ENCODE measurements at regions not wholly inside any gene's neighbourhood (a gene's known extent, or its start where the extent isn't known, plus 50 kb on each side); places are given as distances from the start of the nearest gene placed in this dataset.

DNA sequence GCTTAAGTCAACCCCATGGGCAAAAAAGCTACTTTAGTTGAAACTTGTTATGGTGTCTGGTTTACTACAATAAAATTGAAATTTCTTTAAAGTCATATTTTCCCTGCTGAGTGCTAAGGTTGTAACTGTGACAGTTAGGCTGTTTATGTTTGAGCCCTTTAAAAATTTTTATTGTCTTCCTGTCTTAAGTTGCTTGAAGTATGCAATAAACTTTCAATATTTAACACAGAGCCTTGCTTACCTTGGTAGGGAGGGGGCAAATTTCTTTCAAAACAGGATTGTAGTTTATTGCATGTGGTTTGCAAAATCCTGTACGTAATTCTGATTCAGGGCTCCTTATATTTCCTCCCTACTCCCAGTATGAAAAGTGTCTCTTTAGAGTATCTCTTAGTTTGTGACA, 465.5 kb upstream of the ACTBL2 start:
- Histone ChIP-seq H2AFZ (ENCODE audit: low read length) (no peak overlapping the region), H3K36me3 (replicated peaks in 1 of 2; ENCODE audit: control insufficient read depth in 2 of 2, insufficient read depth in 2 of 2, low read length in 2 of 2) (no peaks in the 10 kb centered on the region), H2AK5ac (ENCODE audit: low read depth, low read length) (no peak overlapping the region), H3K79me1 (ENCODE audit: low read depth, low read length) (no peaks in the 10 kb centered on the region), H3K27me3 (ENCODE audit: control insufficient read depth in 3 of 3, insufficient read depth in 3 of 3, low read depth in 1 of 3, low read length in 3 of 3) (no peaks in the 10 kb centered on the region), H3K23ac (ENCODE audit: low read depth, low read length, poor library complexity) (no peak overlapping the region), H3K4me1 (ENCODE audit: control insufficient read depth in 2 of 2, insufficient read depth in 1 of 2, low read depth in 1 of 2, low read length in 2 of 2) (peaks cover 3 to 4% of the 10 kb centered on the region in 2 donors), H4K8ac (ENCODE audit: low read depth, low read length) (no peak overlapping the region), H3K27ac (replicated peaks; ENCODE audit: low read length) (no peak overlapping the region), H2BK5ac (ENCODE audit: low read length) (no peak overlapping the region), H3K9me3 (replicated peaks in 1 of 2; ENCODE audit: control insufficient read depth in 2 of 2, insufficient read depth in 1 of 2, low read depth in 1 of 2, low read length in 2 of 2) (peaks cover 0 to 2% of the 10 kb centered on the region in 2 donors), H3K18ac (ENCODE audit: low read length) (no peak overlapping the region), H2BK120ac (ENCODE audit: low read depth, low read length) (no peak overlapping the region), H3K4ac (ENCODE audit: low read length) (no peak overlapping the region), H3K9ac (ENCODE audit: low read depth, low read length, poor library complexity) (no peak overlapping the region), H3K4me2 (ENCODE audit: insufficient read depth, low read length, poor library complexity, severe bottlenecking) (no peak overlapping the region), H2BK12ac (ENCODE audit: low read length) (no peak overlapping the region), H2BK15ac (ENCODE audit: low read length) (no peak overlapping the region), H4K91ac (ENCODE audit: low read depth, low read length, poor library complexity) (no peak overlapping the region), H3K14ac (ENCODE audit: low read length) (no peak overlapping the region), H3K4me3 (ENCODE audit: low read length in 2 of 2) (no peak overlapping the region)
- no CpG with 5 or more reads among the region's 1 CpG for WGBS, 2 donors (ENCODE audit: extremely low coverage in 2 of 2, insufficient read length in 2 of 2, insufficient replicate concordance in 1 of 2)
- DNase-seq (ENCODE audit: low spot score): no peak

- WGBS, 2 donors (ENCODE audit: extremely low coverage in 2 of 2, insufficient read length in 2 of 2, insufficient replicate concordance in 1 of 2): 100% methylated on average over 1 of the region's 5 CpGs; no CpG with 5 or more reads in 1 of the 2 donors
- Histone ChIP-seq H4K91ac (ENCODE audit: low read depth, low read length, poor library complexity) (no peak overlapping the region), H3K36me3 (replicated peaks in 1 of 2; ENCODE audit: control insufficient read depth in 2 of 2, insufficient read depth in 2 of 2, low read length in 2 of 2) (no peaks in the 10 kb centered on the region), H2BK120ac (ENCODE audit: low read depth, low read length) (no peak overlapping the region), H3K27ac (replicated peaks; ENCODE audit: low read length) (no peak overlapping the region), H2AK5ac (ENCODE audit: low read depth, low read length) (no peak overlapping the region), H2BK5ac (ENCODE audit: low read length) (no peak overlapping the region), H3K4me1 (ENCODE audit: control insufficient read depth in 2 of 2, insufficient read depth in 1 of 2, low read depth in 1 of 2, low read length in 2 of 2) (peaks cover 3 to 4% of the 10 kb centered on the region in 2 donors), H3K27me3 (ENCODE audit: control insufficient read depth in 3 of 3, insufficient read depth in 3 of 3, low read depth in 1 of 3, low read length in 3 of 3) (no peaks in the 10 kb centered on the region), H3K4me2 (ENCODE audit: insufficient read depth, low read length, poor library complexity, severe bottlenecking) (no peak overlapping the region), H3K14ac (ENCODE audit: low read length) (no peak overlapping the region), H3K9ac (ENCODE audit: low read depth, low read length, poor library complexity) (no peak overlapping the region), H4K8ac (ENCODE audit: low read depth, low read length) (no peak overlapping the region), H3K18ac (ENCODE audit: low read length) (no peak overlapping the region), H2BK12ac (ENCODE audit: low read length) (no peak overlapping the region), H3K9me3 (replicated peaks in 1 of 2; ENCODE audit: control insufficient read depth in 2 of 2, insufficient read depth in 1 of 2, low read depth in 1 of 2, low read length in 2 of 2) (peaks cover 0 to 2% of the 10 kb centered on the region in 2 donors), H3K79me1 (ENCODE audit: low read depth, low read length) (no peaks in the 10 kb centered on the region), H3K23ac (ENCODE audit: low read depth, low read length, poor library complexity) (no peak overlapping the region), H3K4me3 (ENCODE audit: low read length in 2 of 2) (no peak overlapping the region), H2BK15ac (ENCODE audit: low read length) (no peak overlapping the region), H2AFZ (ENCODE audit: low read length) (no peak overlapping the region), H3K4ac (ENCODE audit: low read length) (no peak overlapping the region)
- no peak for DNase-seq (ENCODE audit: low spot score)
These were observed 464.6 kb upstream of the ACTBL2 start for GRCh38 chr5:57947181-57947580.

DNA sequence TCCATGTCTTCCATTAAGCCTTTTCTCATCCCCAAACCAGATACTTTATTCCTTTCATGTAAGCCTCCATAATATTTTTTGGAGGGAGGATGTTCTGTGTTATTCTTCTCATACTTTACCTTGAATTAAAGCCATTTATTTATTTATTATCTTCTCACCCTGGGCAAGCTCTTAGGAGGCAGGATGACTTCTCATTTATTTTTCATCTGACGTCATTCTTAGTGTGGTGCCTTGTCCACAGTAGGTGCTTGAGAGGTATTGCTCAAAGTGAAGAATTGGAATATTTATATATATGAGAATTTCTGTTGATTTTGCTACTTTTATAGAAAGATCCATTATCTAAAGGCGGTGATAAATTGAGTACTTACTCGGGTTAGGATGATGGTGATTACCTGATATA, 458.3 kb upstream of the ACTBL2 start:
- Histone ChIP-seq H4K91ac (ENCODE audit: low read depth, low read length, poor library complexity) (no peak overlapping the region), H3K4me2 (ENCODE audit: insufficient read depth, low read length, poor library complexity, severe bottlenecking) (no peak overlapping the region), H3K27me3 (ENCODE audit: control insufficient read depth in 3 of 3, insufficient read depth in 3 of 3, low read depth in 1 of 3, low read length in 3 of 3) (no peaks in the 10 kb centered on the region), H2BK120ac (ENCODE audit: low read depth, low read length) (no peak overlapping the region), H3K79me1 (ENCODE audit: low read depth, low read length) (no peaks in the 10 kb centered on the region), H2BK12ac (ENCODE audit: low read length) (no peak overlapping the region), H3K9me3 (replicated peaks in 1 of 2; ENCODE audit: control insufficient read depth in 2 of 2, insufficient read depth in 1 of 2, low read depth in 1 of 2, low read length in 2 of 2) (no peaks in the 10 kb centered on the region), H3K36me3 (replicated peaks in 1 of 2; ENCODE audit: control insufficient read depth in 2 of 2, insufficient read depth in 2 of 2, low read length in 2 of 2) (no peaks in the 10 kb centered on the region), H3K18ac (ENCODE audit: low read length) (no peak overlapping the region), H3K4me3 (ENCODE audit: low read length in 2 of 2) (no peak overlapping the region), H3K27ac (replicated peaks; ENCODE audit: low read length) (no peak overlapping the region), H3K4ac (ENCODE audit: low read length) (no peak overlapping the region), H3K14ac (ENCODE audit: low read length) (no peak overlapping the region), H2AK5ac (ENCODE audit: low read depth, low read length) (no peak overlapping the region), H3K23ac (ENCODE audit: low read depth, low read length, poor library complexity) (no peak overlapping the region), H3K9ac (ENCODE audit: low read depth, low read length, poor library complexity) (no peak overlapping the region), H2BK5ac (ENCODE audit: low read length) (no peak overlapping the region), H2BK15ac (ENCODE audit: low read length) (no peak overlapping the region), H3K4me1 (ENCODE audit: control insufficient read depth in 2 of 2, insufficient read depth in 1 of 2, low read depth in 1 of 2, low read length in 2 of 2) (no peaks in the 10 kb centered on the region), H4K8ac (ENCODE audit: low read depth, low read length) (no peak overlapping the region), H2AFZ (ENCODE audit: low read length) (no peak overlapping the region)
- no peak for DNase-seq (ENCODE audit: low spot score)
- WGBS, 2 donors (ENCODE audit: extremely low coverage in 2 of 2, insufficient read length in 2 of 2, insufficient replicate concordance in 1 of 2): no CpG with 5 or more reads among the region's 3 CpGs

GRCh38 chr5:57940236-57940635, 457.6 kb upstream of the ACTBL2 start:
- Histone ChIP-seq H2BK120ac (ENCODE audit: low read depth, low read length) (no peak overlapping the region), H3K4ac (ENCODE audit: low read length) (no peak overlapping the region), H2BK12ac (ENCODE audit: low read length) (no peak overlapping the region), H4K8ac (ENCODE audit: low read depth, low read length) (no peak overlapping the region), H3K14ac (ENCODE audit: low read length) (no peak overlapping the region), H3K9ac (ENCODE audit: low read depth, low read length, poor library complexity) (no peak overlapping the region), H3K4me2 (ENCODE audit: insufficient read depth, low read length, poor library complexity, severe bottlenecking) (no peak overlapping the region), H2AFZ (ENCODE audit: low read length) (peak overlapping the region; percentile 12), H3K9me3 (replicated peaks in 1 of 2; ENCODE audit: control insufficient read depth in 2 of 2, insufficient read depth in 1 of 2, low read depth in 1 of 2, low read length in 2 of 2) (no peaks in the 10 kb centered on the region), H3K27me3 (ENCODE audit: control insufficient read depth in 3 of 3, insufficient read depth in 3 of 3, low read depth in 1 of 3, low read length in 3 of 3) (no peaks in the 10 kb centered on the region), H3K18ac (ENCODE audit: low read length) (no peak overlapping the region), H2BK15ac (ENCODE audit: low read length) (no peak overlapping the region), H4K91ac (ENCODE audit: low read depth, low read length, poor library complexity) (no peak overlapping the region), H2BK5ac (ENCODE audit: low read length) (no peak overlapping the region), H2AK5ac (ENCODE audit: low read depth, low read length) (no peak overlapping the region), H3K4me3 (ENCODE audit: low read length in 2 of 2) (no peak overlapping the region), H3K27ac (replicated peaks; ENCODE audit: low read length) (no peak overlapping the region), H3K4me1 (ENCODE audit: control insufficient read depth in 2 of 2, insufficient read depth in 1 of 2, low read depth in 1 of 2, low read length in 2 of 2) (no peaks in the 10 kb centered on the region), H3K79me1 (ENCODE audit: low read depth, low read length) (no peaks in the 10 kb centered on the region), H3K36me3 (replicated peaks in 1 of 2; ENCODE audit: control insufficient read depth in 2 of 2, insufficient read depth in 2 of 2, low read length in 2 of 2) (no peaks in the 10 kb centered on the region), H3K23ac (ENCODE audit: low read depth, low read length, poor library complexity) (no peak overlapping the region)
- no CpG with 5 or more reads among the region's 3 CpGs for WGBS, 2 donors (ENCODE audit: extremely low coverage in 2 of 2, insufficient read length in 2 of 2, insufficient replicate concordance in 1 of 2)
- no peak for DNase-seq (ENCODE audit: low spot score)

Measured in neuronal stem cell (in vitro differentiated cells).